ENCODE measurements at regions not wholly inside any gene's neighbourhood (a gene's known extent, or its start where the extent isn't known, plus 50 kb on each side); places are given as distances from the start of the nearest gene placed in this dataset.

DNA sequence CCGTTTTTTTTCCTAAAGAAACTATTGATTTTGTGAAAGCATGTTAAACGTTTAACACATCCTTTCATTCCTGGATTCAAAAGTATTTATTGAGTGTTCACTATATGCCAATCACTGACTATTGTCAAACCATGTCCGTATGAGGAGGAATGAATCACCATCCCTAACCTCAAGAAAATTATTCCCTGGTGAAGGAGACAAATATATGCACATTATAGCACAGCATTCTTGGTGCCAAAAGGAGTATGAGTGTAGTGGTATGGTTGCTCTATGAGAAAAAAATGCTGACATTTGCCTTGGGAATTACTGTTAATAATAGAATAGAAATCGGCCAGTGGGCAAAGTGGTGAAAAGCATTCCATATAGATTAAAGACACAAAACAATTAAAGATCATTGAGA, 1390.1 kb downstream of the MRPL39 start:
- TF ChIP-seq, protein P1, sequence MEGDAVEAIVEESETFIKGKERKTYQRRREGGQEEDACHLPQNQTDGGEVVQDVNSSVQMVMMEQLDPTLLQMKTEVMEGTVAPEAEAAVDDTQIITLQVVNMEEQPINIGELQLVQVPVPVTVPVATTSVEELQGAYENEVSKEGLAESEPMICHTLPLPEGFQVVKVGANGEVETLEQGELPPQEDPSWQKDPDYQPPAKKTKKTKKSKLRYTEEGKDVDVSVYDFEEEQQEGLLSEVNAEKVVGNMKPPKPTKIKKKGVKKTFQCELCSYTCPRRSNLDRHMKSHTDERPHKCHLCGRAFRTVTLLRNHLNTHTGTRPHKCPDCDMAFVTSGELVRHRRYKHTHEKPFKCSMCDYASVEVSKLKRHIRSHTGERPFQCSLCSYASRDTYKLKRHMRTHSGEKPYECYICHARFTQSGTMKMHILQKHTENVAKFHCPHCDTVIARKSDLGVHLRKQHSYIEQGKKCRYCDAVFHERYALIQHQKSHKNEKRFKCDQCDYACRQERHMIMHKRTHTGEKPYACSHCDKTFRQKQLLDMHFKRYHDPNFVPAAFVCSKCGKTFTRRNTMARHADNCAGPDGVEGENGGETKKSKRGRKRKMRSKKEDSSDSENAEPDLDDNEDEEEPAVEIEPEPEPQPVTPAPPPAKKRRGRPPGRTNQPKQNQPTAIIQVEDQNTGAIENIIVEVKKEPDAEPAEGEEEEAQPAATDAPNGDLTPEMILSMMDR (optimal IDR thresholded peaks at IDR 0.05 in 1 of 3, IDR thresholded peaks at IDR 0.05 in 1 of 3, conservative IDR thresholded peaks at IDR 0.05 in 1 of 3; ENCODE audit: extremely low read depth in 1 of 3, insufficient read depth in 2 of 3, low read length in 3 of 3), result no peak
- no peak for TF ChIP-seq EZH2 (IDR thresholded peaks at IDR 0.05; ENCODE audit: low read length)

Data from keratinocyte (primary cell).